Natural killer cell treated with Interleukin-12 subunit alpha and Interleukin-12 subunit beta and Interleukin-15 and Interleukin-18, amount 100 ng/mL, for 72 hours (primary cell): ENCODE measurements at regions not wholly inside any gene's neighbourhood (a gene's known extent, or its start where the extent isn't known, plus 50 kb on each side); places are given as distances from the start of the nearest gene placed in this dataset.
"Not testable (repeated sequence)": the region's sequence is repeated elsewhere in the genome, so short reads cannot be mapped to it uniquely, and the experiment has no call there.

ENCODE experiments used
- ATAC-seq, 2 donors: fragments of 150-1000 bp; cut with Tn5 transposase in 1 of 2; sonication (Bioruptor Pico), chemical (Tn5 transposase) in 1 of 2; 2 replicates each; pipeline ENCODE4 v1.10.0; 2021
- DNase-seq: peaks from one replicate; pipeline ENCODE4 v3.0.0; 2022; ENCODE audit warnings: low spot score
- H3K27ac Mint-ChIP-seq, 2 donors: 1 replicate in 1 of 2; 2 replicates in 1 of 2; pipeline ENCODE4 v1.8.0; 2022; ENCODE audit warnings: mixed read lengths in 2 of 2, mild to moderate bottlenecking in 1 of 2, moderate library complexity in 1 of 2
- H3K27me3 Mint-ChIP-seq, 2 donors: 1 replicate in 1 of 2; 2 replicates in 1 of 2; pipeline ENCODE4 v1.8.0; 2022; ENCODE audit warnings: mixed read lengths in 2 of 2
- H3K36me3 Mint-ChIP-seq: one replicate; pipeline ENCODE4 v1.8.0; 2022; ENCODE audit warnings: mixed read lengths
- H3K4me1 Mint-ChIP-seq, 2 donors: 1 replicate in 1 of 2; 2 replicates in 1 of 2; pipeline ENCODE4 v1.8.0; 2022; ENCODE audit warnings: low read depth in 2 of 2, mixed read lengths in 2 of 2, mild to moderate bottlenecking in 1 of 2
- H3K4me3 Mint-ChIP-seq: one replicate; pipeline ENCODE4 v1.8.0; 2022; ENCODE audit warnings: mixed read lengths
- H3K9me3 Mint-ChIP-seq: 2 replicates; pipeline ENCODE4 v1.8.0; 2022; ENCODE audit warnings: mixed read lengths

GRCh38 chr6:84821314-84821713 is 56.9 kb upstream of the TBX18 start:
- not testable (repeated sequence) for DNase-seq, H3K36me3 Mint-ChIP-seq, H3K4me1 Mint-ChIP-seq, H3K27ac Mint-ChIP-seq, H3K4me3 Mint-ChIP-seq, H3K27me3 Mint-ChIP-seq, ATAC-seq
- H3K9me3 Mint-ChIP-seq = peaks cover 11% of the 10 kb centered on the region

- no peak overlapping the region for H3K4me3 Mint-ChIP-seq
- peaks cover 13% of the 10 kb centered on the region for H3K9me3 Mint-ChIP-seq
- DNase-seq (no peak), ATAC-seq (no peak)
- H3K4me1 Mint-ChIP-seq = no peaks in the 10 kb centered on the region
- no peak overlapping the region for H3K27ac Mint-ChIP-seq
- no peaks in the 10 kb centered on the region for H3K27me3 Mint-ChIP-seq
- no peaks in the 10 kb centered on the region for H3K36me3 Mint-ChIP-seq
Observed at GRCh38 chr6:84816741-84817140, 52.3 kb upstream of the TBX18 start.

- DNase-seq (no peak), ATAC-seq (no peak)
- H3K9me3 Mint-ChIP-seq = peaks cover 13% of the 10 kb centered on the region
- H3K4me3 Mint-ChIP-seq = no peak overlapping the region
- no peaks in the 10 kb centered on the region for H3K36me3 Mint-ChIP-seq
- H3K27me3 Mint-ChIP-seq = no peaks in the 10 kb centered on the region
- no peak overlapping the region for H3K27ac Mint-ChIP-seq
- H3K4me1 Mint-ChIP-seq = no peaks in the 10 kb centered on the region
Observed at GRCh38 chr6:84815896-84816735, 51.7 kb upstream of the TBX18 start.
